ENCODE measurements at regions not wholly inside any gene's neighbourhood (a gene's known extent, or its start where the extent isn't known, plus 50 kb on each side); places are given as distances from the start of the nearest gene placed in this dataset.
A peak's percentile ranks its signal among the peaks of the same experiment; 100 is the strongest.

DNA sequence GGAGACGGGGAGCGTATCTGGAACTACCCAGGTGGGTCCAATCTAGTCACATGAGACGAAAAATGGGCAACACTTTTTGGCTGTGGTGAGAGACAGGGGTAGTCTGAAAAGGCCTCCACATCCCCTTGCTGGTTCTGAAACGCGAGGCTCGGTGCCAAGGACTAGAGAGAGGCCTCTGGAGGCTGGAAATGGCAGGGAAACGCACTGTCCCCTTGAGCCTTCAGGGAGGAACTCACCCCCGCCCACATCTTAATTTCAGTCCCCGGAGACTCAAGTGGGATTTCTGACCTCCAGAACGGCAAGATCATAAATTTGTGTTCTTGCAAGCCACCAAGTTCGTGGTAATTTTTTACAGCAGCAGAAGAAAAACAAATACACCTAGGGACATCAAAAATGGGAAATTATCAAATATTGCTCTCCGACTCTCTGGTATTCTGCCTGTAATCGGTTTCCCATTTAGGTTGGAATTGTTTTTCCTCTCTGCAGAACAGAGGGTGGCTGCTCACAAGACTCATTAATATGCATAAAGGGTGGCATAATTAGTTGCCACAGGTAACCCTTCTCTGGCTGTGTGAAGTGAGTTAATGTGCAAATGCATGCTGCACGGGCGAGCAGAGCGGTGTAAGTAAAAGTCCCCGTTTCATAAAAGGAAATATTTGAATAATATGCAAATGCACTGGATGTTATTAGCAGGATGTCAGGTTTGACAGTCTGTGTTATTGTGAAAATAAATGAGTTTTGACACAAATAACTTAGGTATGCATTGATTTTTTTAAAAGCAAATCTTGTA is 185.7 kb downstream of the ARRDC4 start:
- peak overlapping the region in 1 of 4 donors; percentile 41 for H3K4me3 Mint-ChIP-seq
- H3K27ac Mint-ChIP-seq, result no peak overlapping the region

DNA sequence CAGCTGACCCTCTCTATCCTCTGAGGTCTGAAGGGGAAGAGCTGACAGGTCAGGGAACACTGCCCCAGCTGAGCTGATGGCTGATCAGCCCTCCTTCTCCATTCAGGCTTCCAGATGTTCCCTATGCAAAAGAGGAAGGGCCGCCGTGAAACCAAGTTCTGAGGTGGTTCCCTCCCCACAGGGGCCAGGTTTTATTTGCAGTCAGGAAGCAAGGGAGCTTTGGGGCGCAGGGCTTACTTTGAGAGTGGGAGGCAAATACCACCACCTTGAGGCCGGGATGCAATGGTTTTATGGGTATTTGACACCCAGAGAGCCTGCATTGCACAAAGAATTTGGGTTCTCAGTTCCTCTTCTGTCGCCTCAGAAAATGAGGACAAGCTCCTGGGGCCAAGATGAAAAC is 186.9 kb downstream of the ARRDC4 start:
- peaks cover 0 to 7% (median 2%) of the 10 kb centered on the region in 3 donors for H3K4me1 Mint-ChIP-seq
- H3K9me3 Mint-ChIP-seq, result peaks cover 1 to 6% (median 5%) of the 10 kb centered on the region in 3 donors
- H3K27me3 Mint-ChIP-seq, result peaks cover 8% of the 10 kb centered on the region
- H3K27ac Mint-ChIP-seq, result no peak overlapping the region
- H3K36me3 Mint-ChIP-seq, result peaks cover 1% of the 10 kb centered on the region
- H3K4me3 Mint-ChIP-seq, result peak overlapping the region in 1 of 4 donors; percentile 25

More for the DNA sequence above, 185.7 kb downstream of the ARRDC4 start:
- H3K27me3 Mint-ChIP-seq, result peaks cover 8% of the 10 kb centered on the region
- H3K9me3 Mint-ChIP-seq, result peaks cover 0 to 3% (median 1%) of the 10 kb centered on the region in 3 donors
- H3K4me1 Mint-ChIP-seq, result peaks cover 0 to 7% (median 2%) of the 10 kb centered on the region in 3 donors
- peaks cover 1% of the 10 kb centered on the region for H3K36me3 Mint-ChIP-seq

DNA sequence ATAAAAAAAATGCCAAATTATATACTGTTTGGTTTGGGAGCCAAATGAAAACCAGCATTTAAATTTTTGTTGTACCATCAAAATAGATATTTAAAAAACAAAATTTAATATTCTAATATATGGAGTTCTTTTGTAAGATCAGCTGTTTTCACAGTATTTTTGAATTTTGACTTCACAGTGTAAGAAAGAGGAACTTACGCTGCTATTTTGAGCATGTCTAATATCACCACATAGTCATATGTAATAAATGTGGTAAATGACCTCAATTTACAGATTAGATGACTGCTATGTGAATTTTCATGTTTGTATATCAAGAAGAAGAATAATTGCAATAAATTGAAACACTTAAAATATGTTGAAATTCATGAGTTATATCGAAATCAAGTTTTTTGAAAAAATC is 189.6 kb downstream of the ARRDC4 start:
- H3K4me3 Mint-ChIP-seq, result no peak overlapping the region
- peaks cover 7% of the 10 kb centered on the region for H3K27me3 Mint-ChIP-seq
- H3K9me3 Mint-ChIP-seq, result peaks cover 1 to 13% (median 7%) of the 10 kb centered on the region in 3 donors
- no peaks in the 10 kb centered on the region for H3K36me3 Mint-ChIP-seq
- H3K27ac Mint-ChIP-seq, result peak overlapping the region in 1 of 3 donors; percentile 21
- H3K4me1 Mint-ChIP-seq, result peaks cover 0 to 7% (median 4%) of the 10 kb centered on the region in 3 donors

DNA sequence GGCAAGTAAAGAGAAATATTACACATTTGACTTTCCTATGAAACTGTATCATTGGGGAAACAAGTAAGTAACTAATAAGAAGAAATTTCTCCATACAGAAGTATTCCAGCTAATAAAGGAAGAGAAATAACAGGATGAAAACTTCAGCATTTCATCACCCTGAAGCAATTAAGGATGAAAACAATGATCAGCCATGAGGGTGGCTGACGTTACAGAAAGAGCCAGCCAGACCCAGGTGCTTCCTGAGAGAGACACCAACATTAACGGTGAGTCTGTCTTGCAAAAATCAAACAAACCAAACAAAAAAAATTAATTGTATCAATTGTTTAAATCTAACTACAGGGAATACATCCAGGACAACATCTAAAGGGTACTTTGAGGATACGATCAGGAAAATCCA is 190.0 kb downstream of the ARRDC4 start:
- Mint-ChIP-seq H3K4me1 (peaks cover 0 to 7% (median 3%) of the 10 kb centered on the region in 3 donors), H3K36me3 (no peaks in the 10 kb centered on the region), H3K27me3 (peaks cover 6% of the 10 kb centered on the region), H3K4me3 (no peak overlapping the region), H3K27ac (peak overlapping the region in 1 of 3 donors; percentile 21), H3K9me3 (peaks cover 1 to 13% (median 7%) of the 10 kb centered on the region in 3 donors)

DNA sequence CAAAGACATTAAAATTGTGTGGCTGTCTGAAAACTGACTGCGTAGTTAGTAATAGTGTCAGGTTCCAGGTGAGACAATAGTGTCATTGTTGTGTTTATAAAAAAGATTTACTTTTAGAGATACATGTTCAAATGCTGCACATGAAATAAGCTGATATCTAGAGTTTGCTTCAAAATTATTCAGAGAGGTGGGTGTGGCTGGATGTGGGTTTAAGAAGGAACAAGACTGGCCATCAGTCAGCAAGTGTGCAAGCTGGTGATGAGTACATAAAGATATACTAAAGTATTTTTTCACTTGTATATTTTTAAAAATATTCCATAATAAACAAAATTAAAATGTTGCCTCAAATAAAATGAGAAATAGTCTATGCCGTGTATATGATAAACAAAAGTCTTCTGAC is 190.6 kb downstream of the ARRDC4 start:
- no peak overlapping the region for H3K27ac Mint-ChIP-seq

DNA sequence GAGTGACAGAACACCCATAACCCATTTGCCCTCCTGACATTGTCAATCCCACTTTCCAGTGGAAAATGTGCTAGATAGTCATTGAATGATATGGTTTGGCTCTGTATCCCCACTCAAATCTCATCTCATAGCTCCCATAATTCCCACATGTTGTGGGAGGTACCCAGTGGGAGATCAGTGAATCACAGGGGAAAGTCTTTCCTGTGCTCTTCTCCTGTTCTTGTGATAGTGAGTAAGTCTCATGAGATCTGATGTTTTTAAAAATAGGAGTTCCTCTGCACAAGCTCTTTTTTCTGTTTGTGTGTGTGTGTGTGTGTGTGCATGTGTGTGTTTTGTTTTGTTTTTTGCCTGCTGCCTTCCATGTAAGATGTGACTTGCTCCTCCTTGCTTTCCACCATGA is 191.7 kb downstream of the ARRDC4 start:
- H3K4me1 Mint-ChIP-seq, result peaks cover 0 to 3% (median 2%) of the 10 kb centered on the region in 3 donors
- no peaks in the 10 kb centered on the region for H3K36me3 Mint-ChIP-seq
- no peak overlapping the region for H3K4me3 Mint-ChIP-seq
- peaks cover 1 to 13% (median 5%) of the 10 kb centered on the region in 3 donors for H3K9me3 Mint-ChIP-seq
- H3K27me3 Mint-ChIP-seq, result no peaks in the 10 kb centered on the region
- H3K27ac Mint-ChIP-seq, result no peak overlapping the region

More for the DNA sequence above, 190.6 kb downstream of the ARRDC4 start:
- peaks cover 0 to 6% (median 2%) of the 10 kb centered on the region in 3 donors for H3K4me1 Mint-ChIP-seq
- H3K4me3 Mint-ChIP-seq, result no peak overlapping the region
- H3K27me3 Mint-ChIP-seq, result peaks cover 5% of the 10 kb centered on the region
- H3K9me3 Mint-ChIP-seq, result peaks cover 1 to 13% (median 7%) of the 10 kb centered on the region in 3 donors
- H3K36me3 Mint-ChIP-seq, result no peaks in the 10 kb centered on the region

DNA sequence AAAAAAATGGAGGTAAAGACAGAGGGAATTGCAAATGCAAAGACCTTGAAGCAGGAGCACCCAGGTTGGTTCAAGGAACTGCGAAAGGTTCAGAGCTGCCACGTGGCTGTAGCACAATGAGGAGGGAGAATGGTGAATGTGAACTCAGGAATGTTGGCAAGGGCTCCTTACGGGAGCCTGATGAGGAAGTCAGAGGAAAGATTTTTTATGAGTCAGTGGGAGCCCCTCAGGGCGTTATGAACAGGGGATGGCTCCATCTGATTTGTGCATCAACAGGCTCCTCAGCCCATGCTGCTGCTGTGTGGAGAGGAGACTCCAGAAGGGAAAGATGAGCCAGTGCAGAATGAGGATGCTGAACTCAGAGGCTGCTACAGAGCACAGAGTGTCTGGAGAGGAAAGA is 194.4 kb downstream of the ARRDC4 start:
- Mint-ChIP-seq H3K9me3 (peaks cover 1 to 13% (median 5%) of the 10 kb centered on the region in 3 donors), H3K4me3 (no peak overlapping the region), H3K27ac (no peak overlapping the region), H3K27me3 (no peaks in the 10 kb centered on the region), H3K4me1 (peaks cover 0 to 4% (median 3%) of the 10 kb centered on the region in 3 donors), H3K36me3 (no peaks in the 10 kb centered on the region)

DNA sequence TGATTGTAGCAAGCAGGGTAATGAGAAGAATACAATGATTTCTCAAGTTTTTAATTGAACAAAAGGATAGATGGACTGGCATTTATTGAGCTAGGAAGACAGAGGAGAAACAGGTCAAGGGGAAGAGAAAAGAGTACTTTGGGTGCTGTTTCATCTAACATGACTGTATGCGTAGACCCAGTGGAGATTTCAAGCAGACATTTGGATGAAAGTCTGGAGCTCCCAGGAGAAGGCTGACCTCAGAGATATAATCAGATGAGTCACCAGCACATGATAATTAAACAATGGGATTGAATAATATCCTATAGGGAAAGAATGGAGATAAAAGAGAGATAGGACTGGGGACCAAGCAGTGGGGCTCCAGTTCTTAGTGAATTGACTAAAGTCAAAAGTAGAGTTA is 194.9 kb downstream of the ARRDC4 start:
- no peak overlapping the region for H3K27ac Mint-ChIP-seq
- no peaks in the 10 kb centered on the region for H3K36me3 Mint-ChIP-seq
- H3K4me1 Mint-ChIP-seq, result peaks cover under 1 to 4% (median 3%) of the 10 kb centered on the region in 3 donors
- no peaks in the 10 kb centered on the region for H3K27me3 Mint-ChIP-seq
- H3K9me3 Mint-ChIP-seq, result peaks cover 1 to 13% (median 5%) of the 10 kb centered on the region in 3 donors
- no peak overlapping the region for H3K4me3 Mint-ChIP-seq

DNA sequence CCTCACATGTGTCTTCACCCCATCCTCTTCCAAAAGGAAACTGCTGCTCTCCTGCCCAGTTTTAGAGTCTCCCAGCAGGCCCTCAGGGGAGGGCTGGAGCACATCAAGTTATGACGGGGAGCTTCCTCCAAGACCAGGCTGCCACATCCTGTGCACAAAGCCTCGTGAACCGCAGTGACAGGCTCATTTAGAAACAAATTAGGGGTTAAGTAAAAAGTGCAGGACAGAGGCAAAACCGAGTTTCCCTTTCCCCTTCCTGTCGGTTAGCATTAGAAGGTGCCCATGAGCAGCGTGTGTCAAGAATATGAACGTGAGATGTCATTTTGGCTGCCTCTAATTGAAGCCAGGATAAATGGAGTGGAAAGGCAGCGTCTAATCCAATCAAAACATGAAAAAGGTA is 199.7 kb downstream of the ARRDC4 start:
- H3K36me3 Mint-ChIP-seq, result no peaks in the 10 kb centered on the region

DNA sequence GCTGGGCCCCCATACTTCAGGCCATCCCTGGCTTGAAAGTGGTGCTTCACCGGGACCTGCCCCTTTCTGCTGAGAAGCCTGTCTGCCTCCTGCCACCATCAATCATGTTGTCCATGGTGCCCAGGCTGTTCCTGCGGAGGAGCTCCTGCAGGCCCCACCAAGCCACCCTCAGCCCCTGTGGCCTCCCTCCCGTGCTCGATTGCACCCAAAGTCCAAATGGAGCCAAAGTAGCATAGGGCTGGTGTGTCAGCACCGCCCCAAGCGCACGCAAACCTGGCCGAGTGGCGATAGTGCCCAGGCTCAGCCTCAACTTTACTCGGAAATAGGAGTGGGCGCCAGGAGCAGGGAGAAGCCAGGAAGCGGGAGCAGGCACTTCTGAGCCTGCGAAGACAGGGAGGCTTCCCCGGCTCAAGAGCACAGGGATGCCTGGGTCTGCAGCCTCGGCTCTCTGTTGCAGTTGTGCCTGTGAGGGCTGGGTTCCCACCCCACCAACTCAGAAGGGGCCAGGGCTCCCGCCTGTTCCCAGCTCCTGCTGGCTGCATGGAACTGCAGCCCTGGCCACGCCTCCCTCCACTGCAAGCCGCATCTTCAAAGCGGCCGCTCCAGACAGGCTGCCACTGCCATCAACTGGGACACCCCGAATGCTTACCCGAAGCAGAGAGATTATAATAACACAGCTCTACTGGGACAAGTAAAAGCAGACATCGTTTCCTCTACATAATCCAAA is 203.0 kb downstream of the ARRDC4 start:
- no peak overlapping the region for H3K4me3 Mint-ChIP-seq
- H3K9me3 Mint-ChIP-seq, result peaks cover 0 to 3% (median 0%) of the 10 kb centered on the region in 3 donors
- H3K4me1 Mint-ChIP-seq, result peaks cover 2 to 8% (median 7%) of the 10 kb centered on the region in 3 donors
- no peaks in the 10 kb centered on the region for H3K36me3 Mint-ChIP-seq
- H3K27ac Mint-ChIP-seq, result no peak overlapping the region
- H3K27me3 Mint-ChIP-seq, result peaks cover 6% of the 10 kb centered on the region

More for the DNA sequence above, 199.7 kb downstream of the ARRDC4 start:
- Mint-ChIP-seq H3K4me3 (peak overlapping the region in 1 of 4 donors; percentile 56), H3K9me3 (peaks cover 0 to 1% (median 0%) of the 10 kb centered on the region in 3 donors), H3K27ac (peak overlapping the region in 1 of 3 donors; percentile 17), H3K27me3 (peaks cover 6% of the 10 kb centered on the region), H3K4me1 (peaks cover 2 to 8% (median 7%) of the 10 kb centered on the region in 3 donors)

DNA sequence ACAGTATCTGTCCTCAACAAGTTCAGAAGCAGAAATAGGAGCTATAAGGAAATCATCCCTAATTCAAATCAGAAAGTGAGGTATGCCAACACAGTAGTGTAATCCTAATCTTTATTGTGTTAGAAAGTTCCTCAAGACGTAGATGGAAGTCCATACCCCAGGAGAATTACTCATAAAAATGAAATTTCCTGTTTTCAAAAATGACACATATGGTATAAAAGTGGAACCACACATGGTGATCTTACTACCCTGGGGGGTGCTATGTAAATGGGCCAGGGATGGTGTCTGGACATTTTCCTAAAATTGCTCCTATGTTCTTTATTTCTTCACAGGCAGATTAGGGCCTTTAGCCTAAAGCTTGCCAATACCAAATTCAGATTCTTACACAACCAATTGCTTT is 204.1 kb downstream of the ARRDC4 start:
- H3K9me3 Mint-ChIP-seq, result peaks cover 0 to 3% (median 0%) of the 10 kb centered on the region in 3 donors
- peaks cover 2 to 8% (median 7%) of the 10 kb centered on the region in 3 donors for H3K4me1 Mint-ChIP-seq

DNA sequence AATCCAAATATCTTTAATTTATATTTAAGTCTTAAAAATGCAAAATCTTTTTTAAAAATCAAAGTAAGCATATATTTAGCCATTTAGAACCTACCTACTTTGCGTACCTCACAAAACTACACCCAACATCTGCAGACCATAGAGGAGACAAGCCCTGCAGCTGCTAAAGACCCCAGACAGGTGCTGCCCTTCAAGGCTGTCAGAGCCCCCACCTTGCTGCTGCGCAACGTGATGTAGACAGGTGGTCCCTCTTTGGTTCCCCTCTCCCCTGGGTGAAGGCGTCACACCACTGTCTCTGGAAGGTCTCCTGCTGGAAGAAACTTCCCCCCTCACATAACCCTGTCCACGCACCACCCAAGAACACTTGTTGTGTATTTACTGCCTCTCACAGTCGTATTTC is 204.5 kb downstream of the ARRDC4 start:
- H3K36me3 Mint-ChIP-seq, result no peaks in the 10 kb centered on the region
- H3K4me1 Mint-ChIP-seq, result peaks cover 0 to 8% (median 7%) of the 10 kb centered on the region in 3 donors
- peak overlapping the region in 1 of 4 donors; percentile 47 for H3K4me3 Mint-ChIP-seq
- peaks cover 0 to 3% (median 0%) of the 10 kb centered on the region in 3 donors for H3K9me3 Mint-ChIP-seq
- H3K27me3 Mint-ChIP-seq, result peaks cover 6% of the 10 kb centered on the region
- H3K27ac Mint-ChIP-seq, result no peak overlapping the region

More for the DNA sequence above, 204.1 kb downstream of the ARRDC4 start:
- no peak overlapping the region for H3K27ac Mint-ChIP-seq
- no peak overlapping the region for H3K4me3 Mint-ChIP-seq
- no peaks in the 10 kb centered on the region for H3K36me3 Mint-ChIP-seq
- H3K27me3 Mint-ChIP-seq, result peaks cover 6% of the 10 kb centered on the region

DNA sequence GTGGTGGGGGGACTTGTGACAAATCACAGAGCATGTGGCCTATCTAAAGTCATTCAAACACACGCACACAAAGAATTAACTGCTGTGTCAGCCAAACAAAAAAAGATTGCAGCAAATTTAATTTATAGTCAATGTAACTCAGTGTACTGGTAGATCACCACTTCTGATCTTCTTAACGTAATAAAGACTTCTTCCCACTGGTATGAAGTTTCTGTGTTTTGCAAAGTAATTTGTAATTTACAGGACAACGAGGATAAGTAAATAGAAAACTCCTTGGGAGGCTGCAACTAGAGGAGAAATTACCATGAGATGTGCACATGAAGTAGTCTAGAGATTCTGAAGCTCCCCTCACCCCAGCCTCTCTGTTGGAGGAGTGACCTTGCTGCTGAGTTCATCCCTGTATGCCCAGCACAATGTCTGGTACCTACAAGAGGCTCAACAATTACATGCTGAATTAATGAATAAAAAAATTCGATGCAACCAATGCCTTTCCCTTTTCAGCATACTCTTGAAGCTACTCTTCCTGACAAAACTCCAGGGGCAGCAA is 207.3 kb downstream of the ARRDC4 start:
- H3K27me3 Mint-ChIP-seq, result peaks cover 6% of the 10 kb centered on the region
- H3K4me1 Mint-ChIP-seq, result peaks cover 0 to 3% (median 0%) of the 10 kb centered on the region in 3 donors
- H3K9me3 Mint-ChIP-seq, result peaks cover 0 to 2% (median 0%) of the 10 kb centered on the region in 3 donors
- H3K4me3 Mint-ChIP-seq, result no peak overlapping the region
- H3K36me3 Mint-ChIP-seq, result no peaks in the 10 kb centered on the region
- no peak overlapping the region for H3K27ac Mint-ChIP-seq

DNA sequence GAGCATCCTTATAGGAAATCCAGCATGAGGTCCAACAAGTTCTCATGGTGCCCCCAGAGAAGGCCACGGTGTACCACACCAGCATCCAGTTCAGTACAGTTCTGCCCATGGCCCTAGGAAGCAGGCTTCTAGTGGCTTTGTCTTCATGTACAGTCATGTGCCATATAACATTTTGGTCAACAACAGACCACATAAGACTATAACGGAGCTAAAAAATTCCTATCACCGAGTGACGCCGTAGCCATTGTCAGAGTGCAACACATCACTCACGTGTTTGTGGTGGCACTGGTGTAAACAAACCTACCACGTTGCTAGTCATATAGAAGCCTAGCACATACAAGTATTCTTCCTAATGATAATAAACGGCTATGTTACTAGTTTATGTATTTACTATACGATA is 209.0 kb downstream of the ARRDC4 start:
- Mint-ChIP-seq H3K27me3 (peaks cover 3% of the 10 kb centered on the region), H3K4me3 (no peak overlapping the region), H3K4me1 (no peaks in the 10 kb centered on the region), H3K9me3 (peaks cover 0 to 2% (median 0%) of the 10 kb centered on the region in 3 donors), H3K36me3 (no peaks in the 10 kb centered on the region), H3K27ac (no peak overlapping the region)

DNA sequence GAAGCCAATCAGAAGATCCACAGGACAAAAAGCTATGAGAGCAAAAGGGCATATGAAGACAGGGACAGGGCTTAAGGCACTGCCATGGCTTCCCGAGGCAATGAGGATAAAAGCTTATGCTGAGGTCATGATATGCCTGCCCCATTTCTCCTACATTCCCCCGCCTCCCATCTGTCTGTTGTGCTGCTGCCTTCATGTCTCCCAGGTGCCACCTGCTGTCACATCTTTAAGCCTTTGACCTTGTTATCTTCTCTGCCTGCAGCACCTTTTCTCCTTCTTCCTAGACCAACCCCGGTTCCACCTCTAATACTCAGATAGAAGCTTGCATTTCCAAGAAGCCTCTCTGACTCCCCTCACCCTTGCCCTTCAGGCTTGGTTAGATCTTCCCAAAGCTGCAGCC is 213.8 kb downstream of the ARRDC4 start:
- no peaks in the 10 kb centered on the region for H3K27me3 Mint-ChIP-seq
- no peaks in the 10 kb centered on the region for H3K36me3 Mint-ChIP-seq
- no peak overlapping the region for H3K4me3 Mint-ChIP-seq
- no peak overlapping the region for H3K27ac Mint-ChIP-seq
- no peaks in the 10 kb centered on the region for H3K9me3 Mint-ChIP-seq
- H3K4me1 Mint-ChIP-seq, result peaks cover 0 to 2% (median 1%) of the 10 kb centered on the region in 3 donors
